B cell (primary cell): ENCODE measurements at regions not wholly inside any gene's neighbourhood (a gene's known extent, or its start where the extent isn't known, plus 50 kb on each side); places are given as distances from the start of the nearest gene placed in this dataset.
A peak's percentile ranks its signal among the peaks of the same experiment; 100 is the strongest.

Experiments
- ATAC-seq: fragments of 200-7000 bp; cut with Tn5 transposase; one replicate; pipeline ENCODE4 v1.10.0; 2021; ENCODE audit warnings: low read depth, mild to moderate bottlenecking, moderate number of reproducible peaks, moderate library complexity
- CTCF ChIA-PET: fragments of 350-600 bp; sonication (Branson Sonifier 250); formaldehyde crosslinking; loops from one replicate; lab custom pipeline; 2021; ENCODE audit warnings: antibody characterized with exemption, inconsistent platforms; lab: Charles Lee
- POLR2A ChIA-PET: fragments of 350-600 bp; sonication (Branson Sonifier 250); formaldehyde crosslinking; loops from one replicate; lab custom pipeline; 2021; ENCODE audit warnings: antibody characterized with exemption; lab: Charles Lee
- DNase-seq: peaks from one replicate; pipeline ENCODE4 v3.0.0; 2013
- H2AFZ ChIP-seq: 2 replicates; pipeline ENCODE4 v1.6.1; 2012; ENCODE audit warnings: mild to moderate bottlenecking, low read depth, low read length; ENCODE audit not compliant: insufficient read depth, poor library complexity, severe bottlenecking
- H3K27ac ChIP-seq, 2 donors: 1 replicate in 1 of 2; 2 replicates in 1 of 2; pipeline ENCODE4 v1.5.1; 2012 to 2013; ENCODE audit warnings: low read length in 2 of 2, mild to moderate bottlenecking in 2 of 2, moderate library complexity in 1 of 2
- H3K27me3 ChIP-seq, 4 experiments: fragments of 200-600 bp in 1 of 4; sonication (generic) in 1 of 4; replicated peaks in 1 of 4; 1 replicate in 2 of 4; 2 replicates in 2 of 4; pipeline versions ENCODE4 v1.6.1 to v1.7.0; 2013 to 2016; ENCODE audit warnings: low read length in 3 of 4, mild to moderate bottlenecking in 2 of 4, mixed read lengths in 1 of 4, moderate library complexity in 1 of 4; ENCODE audit not compliant: insufficient read depth in 4 of 4, control insufficient read depth in 3 of 4; ENCODE audit errors: control extremely low read depth in 1 of 4
- H3K36me3 ChIP-seq, 2 experiments: replicated peaks in 1 of 2; 1 replicate in 1 of 2; 2 replicates in 1 of 2; pipeline versions ENCODE4 v1.6.1 to v1.7.1; 2013; ENCODE audit warnings: low read length in 1 of 2; ENCODE audit not compliant: insufficient read depth in 2 of 2, control insufficient read depth in 1 of 2; ENCODE audit errors: control extremely low read depth in 1 of 2, extremely low read depth in 1 of 2
- H3K4me1 ChIP-seq, 2 donors: fragments of 200-600 bp in 1 of 2; sonication (generic) in 1 of 2; 1 replicate in 1 of 2; 2 replicates in 1 of 2; pipeline versions ENCODE4 v1.5.1 to v1.6.1; 2013 to 2017; ENCODE audit warnings: low read length in 2 of 2; ENCODE audit not compliant: control insufficient read depth in 2 of 2, insufficient read depth in 2 of 2
- H3K4me2 ChIP-seq: replicated peaks from 2 replicates; pipeline ENCODE3; 2012; ENCODE audit warnings: mild to moderate bottlenecking, low read depth, low read length; ENCODE audit not compliant: poor library complexity, severe bottlenecking
- H3K4me3 ChIP-seq, 5 experiments: fragments of 200-600 bp in 1 of 5; sonication (generic) in 1 of 5; 1 replicate in 3 of 5; 2 replicates in 2 of 5; pipeline versions ENCODE4 v1.5.1 to v1.7.0; 2011 to 2016; ENCODE audit warnings: low read length in 4 of 5, mild to moderate bottlenecking in 4 of 5, low read depth in 2 of 5, control low read depth in 1 of 5, moderate library complexity in 1 of 5; ENCODE audit not compliant: insufficient read depth in 1 of 5; ENCODE audit errors: control extremely low read depth in 1 of 5, extremely low read depth in 1 of 5
- H3K79me2 ChIP-seq: fragments of 200-600 bp; sonication (generic); one replicate; pipeline ENCODE4 v1.6.0; 2016; ENCODE audit warnings: low read length; ENCODE audit not compliant: control insufficient read depth, insufficient read depth
- H3K9ac ChIP-seq: fragments of 200-600 bp; sonication (generic); 2 replicates; pipeline ENCODE4 v1.6.1; 2017; ENCODE audit warnings: mild to moderate bottlenecking, low read length, moderate library complexity
- H3K9me3 ChIP-seq, 3 donors: one replicate each; pipeline versions ENCODE4 v1.6.1 to v1.7.1; 2013; ENCODE audit warnings: low read length in 2 of 3; ENCODE audit not compliant: control insufficient read depth in 2 of 3, insufficient read depth in 1 of 3; ENCODE audit errors: control extremely low read depth in 1 of 3
- H4K20me1 ChIP-seq: 2 replicates; pipeline ENCODE4 v1.6.0; 2012; ENCODE audit warnings: mild to moderate bottlenecking, low read length; ENCODE audit not compliant: insufficient read depth, control insufficient read depth, poor library complexity, severe bottlenecking
- H3K27ac Mint-ChIP-seq: one replicate; pipeline ENCODE4 v1.8.0; 2021; ENCODE audit warnings: mixed read lengths
- H3K27me3 Mint-ChIP-seq: one replicate; pipeline ENCODE4 v1.8.0; 2021; ENCODE audit warnings: mixed read lengths
- H3K4me1 Mint-ChIP-seq: one replicate; pipeline ENCODE4 v1.8.0; 2021; ENCODE audit warnings: mixed read lengths
- H3K4me3 Mint-ChIP-seq: one replicate; pipeline ENCODE4 v1.8.0; 2021; ENCODE audit warnings: mixed read lengths
- H3K9me3 Mint-ChIP-seq: one replicate; pipeline ENCODE4 v1.8.0; 2022; ENCODE audit warnings: mixed read lengths; ENCODE audit not compliant: insufficient read depth
- CTCF ChIP-seq: fragments of 200-600 bp; IDR thresholded peaks from one replicate; pipeline ENCODE4 v1.8.0; 2022; ENCODE audit warnings: antibody characterized with exemption, mild to moderate bottlenecking
- EZH2 ChIP-seq: IDR thresholded peaks from 2 replicates; pipeline ENCODE4 v1.6.1; 2012; ENCODE audit warnings: borderline replicate concordance, low read depth, mild to moderate bottlenecking, moderate library complexity, low read length; ENCODE audit not compliant: insufficient read depth, poor library complexity, severe bottlenecking
- WGBS: methylation state at CpG from one replicate; pipeline ENCODE4 v1.1.5; 2013; ENCODE audit warnings: missing lambda C conversion rate; ENCODE audit not compliant: insufficient coverage; 5-methylcytosine and 5-hydroxymethylcytosine counted together
- intact Hi-C: fragments of 100-400 bp; cut with micrococcal nuclease; formaldehyde crosslinking; loops from one replicate; pipeline ENCODE4 v1.10.0; 2022

- intact Hi-C loops: no loop called here
- H3K4me3 Mint-ChIP-seq: no peak overlapping the region
- POLR2A ChIA-PET: no interaction called here
Measured at GRCh38 chr4:101689220-101689619, 101.3 kb upstream of the BANK1 start.

GRCh38 chr4:101685126-101685525, 105.4 kb upstream of the BANK1 start:
- H3K27ac ChIP-seq: no peak overlapping the region
- CTCF ChIA-PET: no interaction called here
- WGBS: no CpG with 5 or more reads among the region's 1 CpG

More at GRCh38 chr4:101689220-101689619, 101.3 kb upstream of the BANK1 start:
- Histone ChIP-seq H3K27me3 (no peaks in the 10 kb centered on the region), H3K4me2 (no peak overlapping the region), H3K27ac (no peak overlapping the region), H3K4me1 (peaks cover 7 to 14% of the 10 kb centered on the region in 2 donors), H3K36me3 (no peaks in the 10 kb centered on the region), H3K9me3 (peaks cover 0 to 1% (median 0%) of the 10 kb centered on the region in 3 donors), H3K9ac (no peak overlapping the region), H2AFZ (peak overlapping the region; percentile 35), H4K20me1 (no peaks in the 10 kb centered on the region), H3K4me3 (no peak overlapping the region), H3K79me2 (no peaks in the 10 kb centered on the region)
- TF ChIP-seq CTCF: no peak
- TF ChIP-seq EZH2: no peak
- Mint-ChIP-seq H3K27me3 (no peaks in the 10 kb centered on the region), H3K4me1 (peaks cover 39% of the 10 kb centered on the region), H3K9me3 (no peaks in the 10 kb centered on the region), H3K27ac (no peak overlapping the region)
- ATAC-seq: no peak
- no peak for DNase-seq
- 100% methylated on average over 1 of the region's 1 CpG for WGBS
- CTCF ChIA-PET: interaction anchor here (0.6 kb wide), 1 partner anchor 185 kb away, joined by 3 read pairs; no protein-coding TSS in a partner anchor

More at GRCh38 chr4:101685126-101685525, 105.4 kb upstream of the BANK1 start:
- TF ChIP-seq EZH2: no peak
- no peak for TF ChIP-seq CTCF
- Mint-ChIP-seq H3K4me3 (no peak overlapping the region), H3K27ac (no peak overlapping the region), H3K9me3 (no peaks in the 10 kb centered on the region), H3K4me1 (peaks cover 12% of the 10 kb centered on the region), H3K27me3 (no peaks in the 10 kb centered on the region)
- Histone ChIP-seq H4K20me1 (no peaks in the 10 kb centered on the region), H3K36me3 (no peaks in the 10 kb centered on the region), H3K4me3 (no peak overlapping the region), H3K27me3 (no peaks in the 10 kb centered on the region), H3K4me1 (peaks cover 0 to 4% of the 10 kb centered on the region in 2 donors), H2AFZ (no peak overlapping the region), H3K9ac (no peak overlapping the region), H3K9me3 (peaks cover 0 to 1% (median 0%) of the 10 kb centered on the region in 3 donors), H3K79me2 (no peaks in the 10 kb centered on the region), H3K4me2 (no peak overlapping the region)
- ATAC-seq (no peak), DNase-seq (no peak)
- POLR2A ChIA-PET: no interaction called here
- intact Hi-C loops: no loop called here
